ENCODE measurements at regions not wholly inside any gene's neighbourhood (a gene's known extent, or its start where the extent isn't known, plus 50 kb on each side); places are given as distances from the start of the nearest gene placed in this dataset.

DNA sequence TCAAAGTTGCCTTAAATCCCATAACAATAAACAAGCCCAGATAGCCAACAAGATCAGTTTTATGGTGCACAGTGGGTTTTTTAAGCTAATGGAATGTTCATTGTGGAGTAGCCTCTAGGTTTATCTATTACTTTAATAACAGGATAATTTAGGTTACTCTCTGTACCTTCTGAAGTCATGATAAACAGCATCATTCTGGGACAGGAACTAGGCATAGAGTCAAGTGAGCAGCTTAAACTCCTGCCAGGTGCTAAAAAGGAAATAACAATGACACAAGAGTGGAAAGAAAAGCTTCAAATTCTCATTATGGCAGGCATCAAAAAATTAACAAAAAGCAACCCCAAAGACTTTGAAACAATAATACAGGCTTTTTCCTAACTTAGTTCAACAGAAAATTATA lies 228.8 kb downstream of the HACE1 start (continued):
- TF ChIP-seq CHD7 (IDR thresholded peaks at IDR 0.05; ENCODE audit: insufficient replicate concordance, low read length) (no peak), TEAD4 (IDR thresholded peaks at IDR 0.05; ENCODE audit: low read depth, low read length) (no peak), JUN (IDR thresholded peaks at IDR 0.05; ENCODE audit: low read depth, low read length) (no peak), KDM5A (IDR thresholded peaks at IDR 0.05; ENCODE audit: low read length) (no peak), CHD2 (IDR thresholded peaks at IDR 0.05; ENCODE audit: low read length) (no peak), TAF7 (optimal IDR thresholded peaks at IDR 0.05; ENCODE audit: borderline replicate concordance, low read depth, low read length) (no peak), RFX5 (IDR thresholded peaks at IDR 0.05; ENCODE audit: borderline replicate concordance, low read depth, low read length) (no peak), RXRA (IDR thresholded peaks at IDR 0.05; ENCODE audit: insufficient read depth, low read depth, low read length) (no peak), E2F6 (IDR thresholded peaks at IDR 0.05) (no peak), TAF1 (IDR thresholded peaks at IDR 0.05; ENCODE audit: low read depth, low read length) (no peak), SRF (IDR thresholded peaks at IDR 0.05; ENCODE audit: low read depth, low read length) (no peak), PHF8 (conservative IDR thresholded peaks at IDR 0.05; ENCODE audit: low read depth, low read length) (no peak), BCL11A (IDR thresholded peaks at IDR 0.05; ENCODE audit: low read depth in 2 of 2, low read length in 2 of 2) (no peak)

Measured in H1 (cell line).